SK-N-SH (cell line): ENCODE measurements at regions not wholly inside any gene's neighbourhood (a gene's known extent, or its start where the extent isn't known, plus 50 kb on each side); places are given as distances from the start of the nearest gene placed in this dataset.

Experiments used
- CTCF ChIA-PET: fragments of 300-600, 350-600 bp; formaldehyde crosslinking; extraction: SDS; loops from one replicate; lab custom pipeline; 2021; lab: Yijun Ruan, JAX
- POLR2A ChIA-PET: fragments of 350-600 bp; sonication (Branson Sonifier 250); formaldehyde crosslinking; extraction: SDS; loops from one replicate; lab custom pipeline; 2020; ENCODE audit warnings: antibody characterized with exemption, inconsistent platforms; lab: Yijun Ruan, JAX
- DNase-seq: peaks from one replicate; pipeline ENCODE4 v3.0.0; 2012
- H2AFZ ChIP-seq: fragments of 200-600 bp; sonication (generic); 2 replicates; pipeline ENCODE4 v1.8.1; 2016; ENCODE audit warnings: antibody characterized with exemption, mild to moderate bottlenecking, low read depth
- H3F3A ChIP-seq: fragments of 200-600 bp; sonication (generic); replicated peaks from 2 replicates; pipeline ENCODE3; 2016; ENCODE audit warnings: antibody characterized with exemption, mild to moderate bottlenecking; ENCODE audit not compliant: insufficient read depth
- H3K27ac ChIP-seq, 2 experiments: fragments of 200-500 bp in 1 of 2; fragments of 200-600 bp in 1 of 2; sonication (Bioruptor generic) in 1 of 2; sonication (generic), shearing (Covaris generic) in 1 of 2; 2 replicates each; pipeline versions ENCODE4 v1.5.1 to v1.6.1; 2014 to 2016; ENCODE audit warnings: low read depth in 2 of 2, inconsistent platforms in 1 of 2, low read length in 1 of 2, mild to moderate bottlenecking in 1 of 2, mixed read lengths in 1 of 2
- H3K27me3 ChIP-seq: fragments of 200-600 bp; sonication (generic), shearing (Covaris generic); 2 replicates; pipeline ENCODE4 v1.6.1; 2016; ENCODE audit warnings: mixed run types; ENCODE audit not compliant: insufficient read depth
- H3K36me3 ChIP-seq, 2 experiments: fragments of 200-500 bp in 1 of 2; fragments of 200-600 bp in 1 of 2; sonication (Bioruptor generic) in 1 of 2; sonication (generic) in 1 of 2; replicated peaks in 1 of 2; 2 replicates each; pipeline versions ENCODE3 to v1.5.1; 2014 to 2016; ENCODE audit warnings: low read length in 1 of 2, mild to moderate bottlenecking in 1 of 2; ENCODE audit not compliant: insufficient read depth in 2 of 2, control insufficient read depth in 1 of 2
- H3K4me1 ChIP-seq, 2 experiments: fragments of 200-500 bp in 1 of 2; fragments of 200-600 bp in 1 of 2; sonication (Bioruptor generic) in 1 of 2; sonication (generic), shearing (Covaris generic) in 1 of 2; 2 replicates each; pipeline versions ENCODE4 v1.5.1 to v1.6.1; 2014 to 2016; ENCODE audit warnings: low read depth in 1 of 2, low read length in 1 of 2, mixed run types in 1 of 2; ENCODE audit not compliant: insufficient read depth in 2 of 2, control insufficient read depth in 1 of 2
- H3K4me2 ChIP-seq: fragments of 200-600 bp; sonication (generic), shearing (Covaris generic); 2 replicates; pipeline ENCODE4 v1.6.1; 2017; ENCODE audit warnings: mixed run types
- H3K4me3 ChIP-seq, 2 experiments: fragments of 200-500 bp in 1 of 2; fragments of 200-600 bp in 1 of 2; sonication (Bioruptor generic) in 1 of 2; sonication (generic), shearing (Covaris generic) in 1 of 2; 2 replicates each; pipeline versions ENCODE4 v1.5.1 to v1.8.1; 2014 to 2016; ENCODE audit warnings: low read depth in 2 of 2, inconsistent platforms in 1 of 2, low read length in 1 of 2, mild to moderate bottlenecking in 1 of 2, mixed read lengths in 1 of 2, moderate library complexity in 1 of 2
- H3K79me2 ChIP-seq: fragments of 200-600 bp; sonication (generic); 2 replicates; pipeline ENCODE4 v1.8.1; 2017; ENCODE audit warnings: mild to moderate bottlenecking; ENCODE audit not compliant: insufficient read depth
- H3K9ac ChIP-seq: fragments of 200-600 bp; sonication (generic); 2 replicates; pipeline ENCODE4 v1.6.1; 2017; ENCODE audit warnings: mixed run types
- H3K9me2 ChIP-seq: fragments of 200-600 bp; sonication (generic); 2 replicates; pipeline ENCODE4 v1.6.1; 2017; ENCODE audit warnings: mixed run types
- H3K9me3 ChIP-seq: fragments of 200-600 bp; sonication (generic); 2 replicates; pipeline ENCODE4 v1.6.1; 2017; ENCODE audit warnings: mixed run types, mild to moderate bottlenecking, moderate library complexity
- H4K20me1 ChIP-seq: fragments of 200-600 bp; sonication (generic); 2 replicates; pipeline ENCODE4 v1.6.1; 2017; ENCODE audit warnings: mild to moderate bottlenecking, mixed run types; ENCODE audit not compliant: insufficient read depth
- EP300 ChIP-seq, 2 experiments: IDR thresholded peaks; 2 replicates each; pipeline versions ENCODE4 v1.4.0 to v1.6.1; 2012; ENCODE audit warnings: borderline replicate concordance in 1 of 2, low read depth in 1 of 2, low read length in 1 of 2
- GATA2 ChIP-seq: sonication (generic); formaldehyde crosslinking; IDR thresholded peaks from 2 replicates; pipeline ENCODE4 v1.5.0; 2020; ENCODE audit warnings: mild to moderate bottlenecking, missing genetic modification reagents
- MEF2A ChIP-seq: IDR thresholded peaks from 2 replicates; pipeline ENCODE4 v1.4.0; 2012; ENCODE audit warnings: low read depth, borderline replicate concordance
- MXI1 ChIP-seq: IDR thresholded peaks from 2 replicates; pipeline ENCODE4 v1.6.1; 2012; ENCODE audit warnings: mild to moderate bottlenecking, low read depth, low read length, improper control_type of control experiment
- NRF1 ChIP-seq: IDR thresholded peaks from 2 replicates; pipeline ENCODE4 v1.6.1; 2012; ENCODE audit warnings: low read depth, mild to moderate bottlenecking, low read length
- RCOR1 ChIP-seq: fragments of 150-350 bp; IDR thresholded peaks from 2 replicates; pipeline ENCODE4 v1.6.1; 2017; ENCODE audit warnings: antibody characterized with exemption, low read length
- SMC3 ChIP-seq: IDR thresholded peaks from 2 replicates; pipeline ENCODE4 v1.6.1; 2012; ENCODE audit warnings: low read depth, low read length, improper control_type of control experiment
- TAF1 ChIP-seq: IDR thresholded peaks from 2 replicates; pipeline ENCODE4 v1.6.1; 2012; ENCODE audit warnings: low read depth, mild to moderate bottlenecking, low read length, moderate library complexity, borderline replicate concordance
- TCF12 ChIP-seq: IDR thresholded peaks from 2 replicates; pipeline ENCODE4 v1.4.0; 2012
- WGBS: methylation state at CpG from one replicate; pipeline ENCODE4 v1.1.6; 2017; ENCODE audit warnings: low lambda C conversion rate; 5-methylcytosine and 5-hydroxymethylcytosine counted together
- TF ChIP-seq, protein P1 (sequence below): IDR thresholded peaks from 2 replicates; pipeline ENCODE4 v1.4.0; 2012; ENCODE audit warnings: low read depth
- TF ChIP-seq, protein P2 (sequence below): IDR thresholded peaks from 2 replicates; pipeline ENCODE4 v1.4.0; 2012; ENCODE audit warnings: low read depth, borderline replicate concordance
- TF ChIP-seq, protein P3 (sequence below): fragments of 150-350 bp; IDR thresholded peaks from 2 replicates; pipeline ENCODE4 v1.6.1; 2016; ENCODE audit warnings: mild to moderate bottlenecking, low read depth, low read length
- TF ChIP-seq, protein P4 (sequence below): IDR thresholded peaks from 2 replicates; pipeline ENCODE4 v1.6.1; 2012; ENCODE audit warnings: mild to moderate bottlenecking, low read depth, low read length, moderate library complexity

DNA sequence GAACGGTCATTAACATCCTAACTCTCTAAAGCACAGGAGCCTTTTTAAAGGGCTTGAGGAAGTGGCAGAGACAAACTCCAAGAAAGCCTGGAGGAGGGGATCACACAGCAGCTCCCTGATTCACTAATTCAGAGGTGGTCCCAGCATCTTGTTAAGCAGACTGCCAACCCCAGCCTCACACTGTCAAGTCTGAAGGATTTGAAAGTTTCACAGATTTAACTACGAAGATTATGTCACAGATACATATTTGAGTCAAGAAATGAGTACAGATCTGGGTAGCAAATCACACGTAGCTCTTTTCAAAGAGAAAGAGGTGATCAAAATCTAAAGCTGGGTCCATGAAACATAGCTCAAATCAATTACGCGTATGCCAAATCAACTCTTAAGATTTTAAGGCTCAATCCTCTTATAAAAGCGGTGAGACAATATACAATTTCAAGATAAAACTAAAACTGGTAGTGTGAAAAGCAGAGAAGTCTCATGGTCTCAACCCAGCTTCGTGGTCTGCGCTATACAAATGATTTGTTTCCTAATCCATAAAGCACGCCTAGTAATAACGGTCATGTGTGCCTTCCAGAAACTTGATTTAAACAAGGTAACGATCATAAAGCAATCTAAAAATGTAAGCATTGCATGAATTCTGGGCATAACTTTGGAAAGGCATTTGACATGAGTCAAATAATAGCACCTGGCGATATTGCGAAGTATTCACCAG lies 229.9 kb upstream of the MKLN1 start (continued):
- TF ChIP-seq MEF2A, result no peak
- TF ChIP-seq, protein P1, sequence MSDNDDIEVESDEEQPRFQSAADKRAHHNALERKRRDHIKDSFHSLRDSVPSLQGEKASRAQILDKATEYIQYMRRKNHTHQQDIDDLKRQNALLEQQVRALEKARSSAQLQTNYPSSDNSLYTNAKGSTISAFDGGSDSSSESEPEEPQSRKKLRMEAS, result no peak
- TF ChIP-seq, protein P2, sequence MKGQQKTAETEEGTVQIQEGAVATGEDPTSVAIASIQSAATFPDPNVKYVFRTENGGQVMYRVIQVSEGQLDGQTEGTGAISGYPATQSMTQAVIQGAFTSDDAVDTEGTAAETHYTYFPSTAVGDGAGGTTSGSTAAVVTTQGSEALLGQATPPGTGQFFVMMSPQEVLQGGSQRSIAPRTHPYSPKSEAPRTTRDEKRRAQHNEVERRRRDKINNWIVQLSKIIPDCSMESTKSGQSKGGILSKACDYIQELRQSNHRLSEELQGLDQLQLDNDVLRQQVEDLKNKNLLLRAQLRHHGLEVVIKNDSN, result no peak

DNA sequence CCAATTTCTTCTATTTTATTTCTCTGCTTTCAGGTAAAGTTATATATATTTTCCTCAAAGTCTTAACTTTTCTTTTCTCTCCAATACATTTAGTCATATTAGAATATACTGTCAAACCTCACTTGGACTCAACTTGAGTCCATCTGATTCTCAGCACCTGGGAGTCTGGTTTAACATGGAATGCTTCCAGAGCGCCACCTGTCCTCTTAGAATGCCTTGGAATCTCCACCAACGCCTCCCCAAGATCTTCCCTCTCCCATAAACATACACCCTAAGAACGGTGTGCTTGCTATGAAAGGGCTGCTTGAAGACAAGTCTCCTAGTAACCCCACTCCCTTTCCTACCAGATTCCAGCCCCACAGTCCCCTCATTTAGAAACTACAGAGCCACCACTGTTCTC lies 229.1 kb upstream of the MKLN1 start:
- no peaks in the 10 kb centered on the region for H3K4me1 ChIP-seq
- H3K27me3 ChIP-seq, result no peaks in the 10 kb centered on the region
- H3K9me2 ChIP-seq, result no peaks in the 10 kb centered on the region
- H3K9me3 ChIP-seq, result no peaks in the 10 kb centered on the region
- WGBS, result 92% methylated on average over 3 of the region's 3 CpGs
- no peaks in the 10 kb centered on the region for H3F3A ChIP-seq
- POLR2A ChIA-PET, result no interaction called here
- H2AFZ ChIP-seq, result no peak overlapping the region
- H3K27ac ChIP-seq, result no peak overlapping the region
- TF ChIP-seq EP300 (IDR thresholded peaks at IDR 0.05; ENCODE audit: borderline replicate concordance in 1 of 2, low read depth in 1 of 2, low read length in 1 of 2), result no peak
- TF ChIP-seq, protein P3, sequence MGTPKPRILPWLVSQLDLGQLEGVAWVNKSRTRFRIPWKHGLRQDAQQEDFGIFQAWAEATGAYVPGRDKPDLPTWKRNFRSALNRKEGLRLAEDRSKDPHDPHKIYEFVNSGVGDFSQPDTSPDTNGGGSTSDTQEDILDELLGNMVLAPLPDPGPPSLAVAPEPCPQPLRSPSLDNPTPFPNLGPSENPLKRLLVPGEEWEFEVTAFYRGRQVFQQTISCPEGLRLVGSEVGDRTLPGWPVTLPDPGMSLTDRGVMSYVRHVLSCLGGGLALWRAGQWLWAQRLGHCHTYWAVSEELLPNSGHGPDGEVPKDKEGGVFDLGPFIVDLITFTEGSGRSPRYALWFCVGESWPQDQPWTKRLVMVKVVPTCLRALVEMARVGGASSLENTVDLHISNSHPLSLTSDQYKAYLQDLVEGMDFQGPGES, result no peak
- no peak for TF ChIP-seq RCOR1
- TF ChIP-seq, protein P4, sequence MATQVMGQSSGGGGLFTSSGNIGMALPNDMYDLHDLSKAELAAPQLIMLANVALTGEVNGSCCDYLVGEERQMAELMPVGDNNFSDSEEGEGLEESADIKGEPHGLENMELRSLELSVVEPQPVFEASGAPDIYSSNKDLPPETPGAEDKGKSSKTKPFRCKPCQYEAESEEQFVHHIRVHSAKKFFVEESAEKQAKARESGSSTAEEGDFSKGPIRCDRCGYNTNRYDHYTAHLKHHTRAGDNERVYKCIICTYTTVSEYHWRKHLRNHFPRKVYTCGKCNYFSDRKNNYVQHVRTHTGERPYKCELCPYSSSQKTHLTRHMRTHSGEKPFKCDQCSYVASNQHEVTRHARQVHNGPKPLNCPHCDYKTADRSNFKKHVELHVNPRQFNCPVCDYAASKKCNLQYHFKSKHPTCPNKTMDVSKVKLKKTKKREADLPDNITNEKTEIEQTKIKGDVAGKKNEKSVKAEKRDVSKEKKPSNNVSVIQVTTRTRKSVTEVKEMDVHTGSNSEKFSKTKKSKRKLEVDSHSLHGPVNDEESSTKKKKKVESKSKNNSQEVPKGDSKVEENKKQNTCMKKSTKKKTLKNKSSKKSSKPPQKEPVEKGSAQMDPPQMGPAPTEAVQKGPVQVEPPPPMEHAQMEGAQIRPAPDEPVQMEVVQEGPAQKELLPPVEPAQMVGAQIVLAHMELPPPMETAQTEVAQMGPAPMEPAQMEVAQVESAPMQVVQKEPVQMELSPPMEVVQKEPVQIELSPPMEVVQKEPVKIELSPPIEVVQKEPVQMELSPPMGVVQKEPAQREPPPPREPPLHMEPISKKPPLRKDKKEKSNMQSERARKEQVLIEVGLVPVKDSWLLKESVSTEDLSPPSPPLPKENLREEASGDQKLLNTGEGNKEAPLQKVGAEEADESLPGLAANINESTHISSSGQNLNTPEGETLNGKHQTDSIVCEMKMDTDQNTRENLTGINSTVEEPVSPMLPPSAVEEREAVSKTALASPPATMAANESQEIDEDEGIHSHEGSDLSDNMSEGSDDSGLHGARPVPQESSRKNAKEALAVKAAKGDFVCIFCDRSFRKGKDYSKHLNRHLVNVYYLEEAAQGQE, result no peak
- no peak for TF ChIP-seq NRF1
- TF ChIP-seq TAF1, result no peak
- TF ChIP-seq MXI1, result no peak
- no peak for TF ChIP-seq SMC3
- no peak for TF ChIP-seq GATA2 (CRISPR knock-in tag)
- no peak for TF ChIP-seq TCF12
- DNase-seq, result no peak
- peaks cover 90% of the 10 kb centered on the region for H3K79me2 ChIP-seq
- CTCF ChIA-PET, result no interaction called here
- no peak overlapping the region for H3K4me3 ChIP-seq
- no peak overlapping the region for H3K9ac ChIP-seq
- H3K4me2 ChIP-seq, result no peak overlapping the region
- peaks cover 10 to 46% of the 10 kb centered on the region in 2 experiments for H3K36me3 ChIP-seq
- H4K20me1 ChIP-seq, result peaks cover 88% of the 10 kb centered on the region
